C4-2B (cell line): ENCODE measurements at regions not wholly inside any gene's neighbourhood (a gene's known extent, or its start where the extent isn't known, plus 50 kb on each side); places are given as distances from the start of the nearest gene placed in this dataset.
"Not testable (repeated sequence)": the region's sequence is repeated elsewhere in the genome, so short reads cannot be mapped to it uniquely, and the experiment has no call there.

Experiments
- H3K27ac ChIP-seq: fragments of 450-650 bp; 2 replicates; pipeline ENCODE4 v1.5.1; 2017
- ZFX ChIP-seq: fragments of 450-650 bp; IDR thresholded peaks from 2 replicates; pipeline ENCODE4 v1.6.1; 2017
- TF ChIP-seq, protein P1 (sequence below): fragments of 450-650 bp; conservative IDR thresholded peaks from 2 replicates; pipeline ENCODE4 v1.5.1; 2017; ENCODE audit warnings: mild to moderate bottlenecking

DNA sequence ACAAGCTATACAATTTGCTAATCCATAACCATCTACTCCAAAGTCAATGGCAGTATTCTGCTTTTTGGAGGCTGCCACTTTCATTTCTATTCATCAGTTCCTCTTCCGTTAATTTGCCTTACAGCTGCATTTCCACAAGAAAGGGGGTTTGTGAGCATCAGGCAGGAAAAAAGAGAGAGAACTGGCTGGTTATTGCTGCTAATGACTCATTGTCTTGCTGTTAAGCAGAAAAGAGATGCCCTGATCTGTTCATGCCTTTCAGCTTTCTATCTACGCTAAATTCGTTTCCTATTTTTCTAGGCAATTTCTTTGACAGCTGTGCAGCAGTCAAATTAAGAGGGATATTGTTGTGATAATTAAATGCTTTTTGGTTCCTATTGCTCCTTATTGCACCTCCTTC, 65.9 kb upstream of the GNAQ start:
- no peak overlapping the region for H3K27ac ChIP-seq
- TF ChIP-seq, protein P1, sequence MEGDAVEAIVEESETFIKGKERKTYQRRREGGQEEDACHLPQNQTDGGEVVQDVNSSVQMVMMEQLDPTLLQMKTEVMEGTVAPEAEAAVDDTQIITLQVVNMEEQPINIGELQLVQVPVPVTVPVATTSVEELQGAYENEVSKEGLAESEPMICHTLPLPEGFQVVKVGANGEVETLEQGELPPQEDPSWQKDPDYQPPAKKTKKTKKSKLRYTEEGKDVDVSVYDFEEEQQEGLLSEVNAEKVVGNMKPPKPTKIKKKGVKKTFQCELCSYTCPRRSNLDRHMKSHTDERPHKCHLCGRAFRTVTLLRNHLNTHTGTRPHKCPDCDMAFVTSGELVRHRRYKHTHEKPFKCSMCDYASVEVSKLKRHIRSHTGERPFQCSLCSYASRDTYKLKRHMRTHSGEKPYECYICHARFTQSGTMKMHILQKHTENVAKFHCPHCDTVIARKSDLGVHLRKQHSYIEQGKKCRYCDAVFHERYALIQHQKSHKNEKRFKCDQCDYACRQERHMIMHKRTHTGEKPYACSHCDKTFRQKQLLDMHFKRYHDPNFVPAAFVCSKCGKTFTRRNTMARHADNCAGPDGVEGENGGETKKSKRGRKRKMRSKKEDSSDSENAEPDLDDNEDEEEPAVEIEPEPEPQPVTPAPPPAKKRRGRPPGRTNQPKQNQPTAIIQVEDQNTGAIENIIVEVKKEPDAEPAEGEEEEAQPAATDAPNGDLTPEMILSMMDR = no peak
- no peak for TF ChIP-seq ZFX

DNA sequence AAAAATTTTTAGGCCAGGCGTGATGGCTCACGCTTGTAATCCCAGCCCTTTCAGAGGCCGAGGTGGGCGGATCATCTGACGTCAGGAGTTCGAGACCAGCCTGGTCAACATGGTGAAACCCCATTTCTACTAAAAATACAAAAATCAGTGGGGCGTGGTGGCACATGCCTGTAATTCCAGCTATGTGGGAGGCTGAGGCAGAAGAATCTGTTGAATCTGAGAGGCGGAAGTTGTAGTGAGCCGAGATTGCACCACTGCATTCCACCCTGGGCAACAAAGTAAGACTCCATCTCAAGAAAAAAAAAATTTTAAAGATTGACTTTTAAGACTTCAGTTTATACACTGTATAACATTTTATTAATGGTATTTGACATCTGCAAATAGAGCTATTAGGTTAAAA, 60.1 kb upstream of the GNAQ start:
- TF ChIP-seq ZFX = no peak
- TF ChIP-seq, protein P1 = no peak

DNA sequence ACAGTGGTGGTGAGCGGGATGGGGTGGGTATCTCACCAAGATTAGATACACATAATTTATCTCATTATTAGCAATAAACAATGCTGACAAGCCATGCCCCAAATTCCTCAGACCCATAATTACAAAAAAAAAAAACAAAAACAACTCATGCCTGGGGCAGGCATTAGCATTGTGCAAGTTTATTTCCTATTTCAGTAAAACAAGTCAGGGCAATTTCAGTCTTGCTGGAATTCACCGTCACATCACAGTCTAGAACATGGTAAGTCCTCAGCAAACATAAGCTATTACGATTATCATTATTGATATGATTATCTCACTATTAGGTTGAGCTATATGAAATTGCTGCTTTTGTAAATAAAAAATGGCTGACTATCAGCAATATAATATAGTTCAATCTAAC, 57.5 kb upstream of the GNAQ start:
- no peak overlapping the region for H3K27ac ChIP-seq
- TF ChIP-seq, protein P1 = no peak
- no peak for TF ChIP-seq ZFX

More for the DNA sequence above, 60.1 kb upstream of the GNAQ start:
- H3K27ac ChIP-seq = no peak overlapping the region

DNA sequence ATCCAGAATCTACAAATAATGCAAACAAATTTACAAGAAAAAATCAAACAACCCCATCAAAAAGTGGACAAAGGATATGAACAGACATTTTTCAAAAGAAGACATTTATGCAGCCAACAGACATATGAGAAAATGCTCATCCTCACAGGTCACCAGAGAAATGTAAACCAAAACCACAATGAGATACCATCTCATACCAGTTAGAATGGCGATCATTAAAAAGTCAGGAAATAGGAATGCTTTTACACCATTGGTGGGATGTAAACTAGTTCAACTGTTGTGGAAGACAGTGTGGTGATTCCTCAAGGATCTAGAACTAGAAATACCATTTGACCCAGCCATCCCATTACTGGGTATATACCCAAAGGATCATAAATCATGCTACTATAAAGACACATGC, 56.6 kb upstream of the GNAQ start:
- H3K27ac ChIP-seq = not testable (repeated sequence)
